C4-2B (cell line): ENCODE measurements at regions not wholly inside any gene's neighbourhood (a gene's known extent, or its start where the extent isn't known, plus 50 kb on each side); places are given as distances from the start of the nearest gene placed in this dataset.

Experiments
- ZFX ChIP-seq: fragments of 450-650 bp; IDR thresholded peaks from 2 replicates; pipeline ENCODE4 v1.6.1; 2017
- TF ChIP-seq, protein P1 (sequence below): fragments of 450-650 bp; conservative IDR thresholded peaks from 2 replicates; pipeline ENCODE4 v1.5.1; 2017; ENCODE audit warnings: mild to moderate bottlenecking

DNA sequence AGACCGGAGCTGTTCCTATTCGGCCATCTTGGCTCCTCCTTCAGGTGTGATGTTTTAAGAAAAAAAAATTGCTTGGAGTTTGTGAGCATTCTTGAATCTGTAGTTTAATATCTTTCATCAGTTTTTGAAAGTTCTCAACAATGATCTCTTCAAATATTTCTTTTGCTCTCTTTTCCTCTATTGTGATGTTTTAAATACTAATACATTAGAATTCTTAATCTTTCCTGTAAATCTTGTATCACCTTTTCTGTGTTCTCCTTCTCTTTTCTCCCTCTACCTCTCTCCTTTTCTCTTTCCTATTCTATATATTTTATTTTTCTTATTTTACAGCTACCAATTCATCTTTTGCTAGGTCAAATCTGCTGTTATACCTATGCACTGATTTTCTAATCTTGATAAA is 212.3 kb downstream of the RPS12 start:
- TF ChIP-seq, protein P1, sequence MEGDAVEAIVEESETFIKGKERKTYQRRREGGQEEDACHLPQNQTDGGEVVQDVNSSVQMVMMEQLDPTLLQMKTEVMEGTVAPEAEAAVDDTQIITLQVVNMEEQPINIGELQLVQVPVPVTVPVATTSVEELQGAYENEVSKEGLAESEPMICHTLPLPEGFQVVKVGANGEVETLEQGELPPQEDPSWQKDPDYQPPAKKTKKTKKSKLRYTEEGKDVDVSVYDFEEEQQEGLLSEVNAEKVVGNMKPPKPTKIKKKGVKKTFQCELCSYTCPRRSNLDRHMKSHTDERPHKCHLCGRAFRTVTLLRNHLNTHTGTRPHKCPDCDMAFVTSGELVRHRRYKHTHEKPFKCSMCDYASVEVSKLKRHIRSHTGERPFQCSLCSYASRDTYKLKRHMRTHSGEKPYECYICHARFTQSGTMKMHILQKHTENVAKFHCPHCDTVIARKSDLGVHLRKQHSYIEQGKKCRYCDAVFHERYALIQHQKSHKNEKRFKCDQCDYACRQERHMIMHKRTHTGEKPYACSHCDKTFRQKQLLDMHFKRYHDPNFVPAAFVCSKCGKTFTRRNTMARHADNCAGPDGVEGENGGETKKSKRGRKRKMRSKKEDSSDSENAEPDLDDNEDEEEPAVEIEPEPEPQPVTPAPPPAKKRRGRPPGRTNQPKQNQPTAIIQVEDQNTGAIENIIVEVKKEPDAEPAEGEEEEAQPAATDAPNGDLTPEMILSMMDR = no peak
- TF ChIP-seq ZFX = no peak
